Gastroesophageal sphincter (tissue), 3 donors: ENCODE measurements at regions not wholly inside any gene's neighbourhood (a gene's known extent, or its start where the extent isn't known, plus 50 kb on each side); places are given as distances from the start of the nearest gene placed in this dataset.

Source experiments
- CTCF ChIP-seq, 4 experiments: fragments of 200-600 bp in 2 of 4; fragments of 450-650 bp in 2 of 4; sonication (generic) in 1 of 4; IDR thresholded peaks; one replicate each; pipeline ENCODE4 v1.5.1; 2017 to 2019; ENCODE audit warnings: antibody characterized with exemption in 4 of 4, mild to moderate bottlenecking in 2 of 4, moderate library complexity in 2 of 4
- EP300 ChIP-seq: sonication (generic); formaldehyde crosslinking; IDR thresholded peaks from one replicate; pipeline ENCODE4 v1.6.1; 2017; ENCODE audit warnings: antibody characterized with exemption, mild to moderate bottlenecking
- POLR2A ChIP-seq, 2 donors: fragments of 450-650 bp; IDR thresholded peaks; one replicate each; pipeline ENCODE4 v1.6.1; 2017; ENCODE audit warnings: antibody characterized with exemption in 2 of 2, mild to moderate bottlenecking in 2 of 2, moderate library complexity in 1 of 2
- POLR2AphosphoS5 ChIP-seq: sonication (generic); formaldehyde crosslinking; IDR thresholded peaks from one replicate; pipeline ENCODE4 v1.6.1; 2017; ENCODE audit warnings: antibody characterized with exemption

- TF ChIP-seq CTCF (IDR thresholded peaks at IDR 0.05) (no peak), POLR2A (IDR thresholded peaks at IDR 0.05) (no peak), POLR2AphosphoS5 (no peak), EP300 (no peak)
Measured at GRCh38 chr1:195569934-195570333, 1038.3 kb downstream of the KCNT2 start.
